Testis (tissue), 2 donors: ENCODE measurements at regions not wholly inside any gene's neighbourhood (a gene's known extent, or its start where the extent isn't known, plus 50 kb on each side); places are given as distances from the start of the nearest gene placed in this dataset.

Experiments used
- DNase-seq: peaks from one replicate; pipeline ENCODE4 v3.0.0-alpha.2; 2019
- H3K27ac ChIP-seq, 2 donors: fragments of 200-600 bp; sonication (generic); one replicate each; pipeline ENCODE4 v1.5.1; 2019
- H3K27me3 ChIP-seq: fragments of 200-600 bp; sonication (generic); one replicate; pipeline ENCODE4 v1.5.1; 2019
- H3K36me3 ChIP-seq: fragments of 200-600 bp; sonication (generic); one replicate; pipeline ENCODE4 v1.5.1; 2017; ENCODE audit warnings: low read depth; ENCODE audit errors: missing control alignments
- H3K4me1 ChIP-seq: fragments of 200-600 bp; sonication (generic); one replicate; pipeline ENCODE4 v1.5.1; 2019
- H3K4me3 ChIP-seq, 2 donors: fragments of 200-600 bp; sonication (generic); one replicate each; pipeline ENCODE4 v1.5.1; 2017 to 2019
- H3K9me3 ChIP-seq: fragments of 200-600 bp; sonication (generic); one replicate; pipeline ENCODE4 v1.5.1; 2017
- CTCF ChIP-seq, 3 experiments: fragments of 450-650 bp in 2 of 3; fragments of 200-600 bp in 1 of 3; sonication (generic) in 1 of 3; IDR thresholded peaks; one replicate each; pipeline ENCODE4 v1.5.1; 2016 to 2019; ENCODE audit warnings: antibody characterized with exemption in 3 of 3, mild to moderate bottlenecking in 2 of 3, moderate library complexity in 1 of 3
- POLR2A ChIP-seq: fragments of 450-650 bp; IDR thresholded peaks from one replicate; pipeline ENCODE4 v1.6.1; 2017; ENCODE audit warnings: antibody characterized with exemption, mild to moderate bottlenecking, moderate library complexity
- WGBS, 2 donors: methylation state at CpG; one replicate each; pipeline ENCODE4 v1.1.5; 2018; 5-methylcytosine and 5-hydroxymethylcytosine counted together
- intact Hi-C: fragments of 100-400 bp; cut with DNase I; formaldehyde crosslinking; loops from one replicate; pipeline ENCODE4 v1.15.1; 2023; ENCODE audit warnings: low total_unique reads

DNA sequence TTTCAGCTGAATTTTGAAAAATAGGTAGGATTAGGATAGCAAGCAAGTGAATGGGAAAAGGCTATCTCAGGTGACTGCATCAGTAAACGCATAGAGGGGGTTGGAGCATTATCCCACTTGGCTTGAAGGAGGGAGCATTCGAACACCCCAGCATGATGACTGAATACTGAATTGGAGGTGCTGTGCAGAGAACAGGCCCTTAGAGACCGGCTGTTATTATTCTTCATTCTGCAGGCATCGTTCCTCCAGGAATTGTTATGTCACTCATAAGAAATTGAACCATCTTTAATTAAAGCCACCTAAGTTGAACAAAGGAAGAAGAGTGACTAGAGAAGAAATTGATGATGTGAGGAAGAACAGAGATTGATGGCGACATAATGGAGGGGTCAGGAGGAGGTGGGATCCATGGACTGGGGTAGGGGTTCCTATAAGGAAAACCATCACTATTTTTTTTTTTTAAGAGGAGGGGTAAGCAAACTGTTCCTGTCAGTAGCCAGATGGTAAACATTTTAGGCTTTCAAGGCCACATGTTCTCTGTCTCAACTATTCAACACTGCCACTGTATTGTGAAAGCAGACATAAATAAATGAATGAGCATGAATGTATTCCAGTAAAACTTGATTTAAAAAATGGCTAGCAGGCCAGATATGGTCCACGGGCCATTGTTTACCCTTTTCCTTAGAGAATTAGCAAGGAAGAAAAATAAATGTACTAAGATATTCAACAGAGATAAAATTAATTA, 264.7 kb upstream of the TAC1 start:
- H3K27ac ChIP-seq, result no peak overlapping the region
- intact Hi-C loops, result no loop called here
- no peaks in the 10 kb centered on the region for H3K36me3 ChIP-seq
- no peak for DNase-seq
- no peaks in the 10 kb centered on the region for H3K4me1 ChIP-seq
- 62 to 81% methylated on average over 6 of the region's 6 CpGs for WGBS, 2 donors
- no peaks in the 10 kb centered on the region for H3K27me3 ChIP-seq
- no peaks in the 10 kb centered on the region for H3K9me3 ChIP-seq
- no peak for TF ChIP-seq CTCF (IDR thresholded peaks at IDR 0.05)
- TF ChIP-seq POLR2A, result no peak
- H3K4me3 ChIP-seq, result no peak overlapping the region

DNA sequence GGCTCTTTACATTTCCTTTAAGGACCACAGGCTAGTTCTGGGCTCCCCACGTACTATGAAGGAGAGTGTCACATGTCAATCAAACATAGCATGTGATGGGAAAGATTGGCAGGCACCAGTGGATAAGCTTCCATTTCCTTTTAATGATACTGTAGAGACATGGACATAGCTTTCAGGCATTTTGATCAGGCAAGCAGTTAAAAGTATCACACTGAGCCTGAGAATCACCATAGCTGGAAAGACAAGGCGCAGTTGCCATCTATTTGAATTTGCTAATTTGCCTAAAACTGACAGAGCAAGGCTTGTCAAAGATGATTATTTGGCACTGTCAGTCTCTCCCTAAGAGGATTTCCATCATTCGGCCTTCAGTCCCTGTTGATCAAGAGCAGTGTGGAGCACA, 263.4 kb upstream of the TAC1 start:
- intact Hi-C loops, result no loop called here
- Histone ChIP-seq H3K9me3 (no peaks in the 10 kb centered on the region), H3K36me3 (no peaks in the 10 kb centered on the region), H3K4me1 (no peaks in the 10 kb centered on the region), H3K27me3 (no peaks in the 10 kb centered on the region), H3K4me3 (no peak overlapping the region), H3K27ac (no peak overlapping the region)
- 90 to 94% methylated on average over 3 of the region's 3 CpGs for WGBS, 2 donors
- TF ChIP-seq CTCF (IDR thresholded peaks at IDR 0.05), result no peak
- no peak for DNase-seq

- Histone ChIP-seq H3K9me3 (no peaks in the 10 kb centered on the region), H3K36me3 (no peaks in the 10 kb centered on the region), H3K4me1 (no peaks in the 10 kb centered on the region), H3K27me3 (no peaks in the 10 kb centered on the region), H3K4me3 (no peak overlapping the region), H3K27ac (no peak overlapping the region)
- DNase-seq, result no peak
- intact Hi-C loops, result no loop called here
- 84 to 92% methylated on average over 5 of the region's 5 CpGs for whole genome bisulfite sequencing, 2 donors
- TF ChIP-seq CTCF (IDR thresholded peaks at IDR 0.05) (no peak), POLR2A (no peak)
Observed at GRCh38 chr7:97470726-97471125, 261.2 kb upstream of the TAC1 start.

GRCh38 chr7:97471491-97471890, 260.4 kb upstream of the TAC1 start:
- TF ChIP-seq POLR2A, result no peak
- no peak for TF ChIP-seq CTCF (IDR thresholded peaks at IDR 0.05)
- WGBS, 2 donors, result 28 to 40% methylated on average over 3 of the region's 3 CpGs
- DNase-seq, result no peak
- Histone ChIP-seq H3K27me3 (no peaks in the 10 kb centered on the region), H3K27ac (no peak overlapping the region), H3K4me3 (no peak overlapping the region), H3K36me3 (no peaks in the 10 kb centered on the region), H3K4me1 (no peaks in the 10 kb centered on the region), H3K9me3 (no peaks in the 10 kb centered on the region)
- intact Hi-C loops, result no loop called here

- no peaks in the 10 kb centered on the region for H3K4me1 ChIP-seq
- WGBS, 2 donors, result 28 to 41% methylated on average over 6 of the region's 6 CpGs
- no peaks in the 10 kb centered on the region for H3K9me3 ChIP-seq
- TF ChIP-seq CTCF (IDR thresholded peaks at IDR 0.05) (no peak), POLR2A (no peak)
- intact Hi-C loops, result no loop called here
- no peaks in the 10 kb centered on the region for H3K27me3 ChIP-seq
- H3K36me3 ChIP-seq, result no peaks in the 10 kb centered on the region
- DNase-seq, result no peak
- no peak overlapping the region for H3K4me3 ChIP-seq
- no peak overlapping the region for H3K27ac ChIP-seq
Observed at GRCh38 chr7:97479740-97480290, 252.1 kb upstream of the TAC1 start.
